Suprapubic skin (tissue), 3 donors: ENCODE measurements at regions not wholly inside any gene's neighbourhood (a gene's known extent, or its start where the extent isn't known, plus 50 kb on each side); places are given as distances from the start of the nearest gene placed in this dataset.

Experiments
- POLR2A ChIP-seq, 2 donors: fragments of 450-650 bp; IDR thresholded peaks; one replicate each; pipeline ENCODE4 v1.6.1; 2017; ENCODE audit warnings: antibody characterized with exemption in 2 of 2, mild to moderate bottlenecking in 2 of 2, moderate library complexity in 2 of 2
- TF ChIP-seq, protein P1 (sequence below), 2 donors: fragments of 200-600 bp in 1 of 2; fragments of 450-650 bp in 1 of 2; sonication (generic) in 1 of 2; IDR thresholded peaks; one replicate each; pipeline ENCODE4 v1.5.1; 2016 to 2019; ENCODE audit warnings: antibody characterized with exemption in 2 of 2, mild to moderate bottlenecking in 1 of 2, moderate library complexity in 1 of 2

DNA sequence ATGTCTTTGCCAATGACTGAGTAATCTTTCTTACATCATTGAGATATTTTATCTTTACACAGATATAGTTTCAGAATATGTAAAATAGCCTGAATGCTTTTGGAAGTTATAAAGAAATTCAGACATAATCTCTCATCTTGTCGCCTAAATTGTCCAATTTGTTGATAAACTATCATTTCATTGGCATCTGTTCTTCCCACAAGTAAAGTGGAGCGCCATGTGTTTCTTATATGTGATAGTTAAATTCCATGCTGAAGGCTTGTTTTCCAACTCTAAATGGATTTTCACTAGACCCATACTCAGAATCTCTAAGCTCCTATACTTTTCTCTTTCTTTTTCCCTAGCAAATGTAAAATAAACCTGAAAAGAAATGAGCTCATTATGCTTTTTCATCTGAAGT lies 640.1 kb upstream of the MBL2 start:
- TF ChIP-seq, protein P1, sequence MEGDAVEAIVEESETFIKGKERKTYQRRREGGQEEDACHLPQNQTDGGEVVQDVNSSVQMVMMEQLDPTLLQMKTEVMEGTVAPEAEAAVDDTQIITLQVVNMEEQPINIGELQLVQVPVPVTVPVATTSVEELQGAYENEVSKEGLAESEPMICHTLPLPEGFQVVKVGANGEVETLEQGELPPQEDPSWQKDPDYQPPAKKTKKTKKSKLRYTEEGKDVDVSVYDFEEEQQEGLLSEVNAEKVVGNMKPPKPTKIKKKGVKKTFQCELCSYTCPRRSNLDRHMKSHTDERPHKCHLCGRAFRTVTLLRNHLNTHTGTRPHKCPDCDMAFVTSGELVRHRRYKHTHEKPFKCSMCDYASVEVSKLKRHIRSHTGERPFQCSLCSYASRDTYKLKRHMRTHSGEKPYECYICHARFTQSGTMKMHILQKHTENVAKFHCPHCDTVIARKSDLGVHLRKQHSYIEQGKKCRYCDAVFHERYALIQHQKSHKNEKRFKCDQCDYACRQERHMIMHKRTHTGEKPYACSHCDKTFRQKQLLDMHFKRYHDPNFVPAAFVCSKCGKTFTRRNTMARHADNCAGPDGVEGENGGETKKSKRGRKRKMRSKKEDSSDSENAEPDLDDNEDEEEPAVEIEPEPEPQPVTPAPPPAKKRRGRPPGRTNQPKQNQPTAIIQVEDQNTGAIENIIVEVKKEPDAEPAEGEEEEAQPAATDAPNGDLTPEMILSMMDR (IDR thresholded peaks at IDR 0.05): no peak
- no peak for TF ChIP-seq POLR2A (IDR thresholded peaks at IDR 0.05)
